Mammary epithelial cell (primary cell): ENCODE measurements at regions not wholly inside any gene's neighbourhood (a gene's known extent, or its start where the extent isn't known, plus 50 kb on each side); places are given as distances from the start of the nearest gene placed in this dataset.

Experiments used
- EZH2 ChIP-seq: IDR thresholded peaks from 2 replicates; pipeline ENCODE4 v1.6.1; 2012; ENCODE audit warnings: low read length, inconsistent platforms, borderline replicate concordance
- TF ChIP-seq, protein P1 (sequence below), 2 donors: IDR thresholded peaks in 1 of 2; conservative IDR thresholded peaks in 1 of 2; 2 replicates each; pipeline ENCODE4 v1.5.1; 2011 to 2012; ENCODE audit warnings: inconsistent platforms in 2 of 2, low read length in 2 of 2, mild to moderate bottlenecking in 2 of 2, control low read depth in 1 of 2, low read depth in 1 of 2; ENCODE audit not compliant: insufficient read depth in 1 of 2; ENCODE audit errors: extremely low read depth in 1 of 2

- TF ChIP-seq, protein P1, sequence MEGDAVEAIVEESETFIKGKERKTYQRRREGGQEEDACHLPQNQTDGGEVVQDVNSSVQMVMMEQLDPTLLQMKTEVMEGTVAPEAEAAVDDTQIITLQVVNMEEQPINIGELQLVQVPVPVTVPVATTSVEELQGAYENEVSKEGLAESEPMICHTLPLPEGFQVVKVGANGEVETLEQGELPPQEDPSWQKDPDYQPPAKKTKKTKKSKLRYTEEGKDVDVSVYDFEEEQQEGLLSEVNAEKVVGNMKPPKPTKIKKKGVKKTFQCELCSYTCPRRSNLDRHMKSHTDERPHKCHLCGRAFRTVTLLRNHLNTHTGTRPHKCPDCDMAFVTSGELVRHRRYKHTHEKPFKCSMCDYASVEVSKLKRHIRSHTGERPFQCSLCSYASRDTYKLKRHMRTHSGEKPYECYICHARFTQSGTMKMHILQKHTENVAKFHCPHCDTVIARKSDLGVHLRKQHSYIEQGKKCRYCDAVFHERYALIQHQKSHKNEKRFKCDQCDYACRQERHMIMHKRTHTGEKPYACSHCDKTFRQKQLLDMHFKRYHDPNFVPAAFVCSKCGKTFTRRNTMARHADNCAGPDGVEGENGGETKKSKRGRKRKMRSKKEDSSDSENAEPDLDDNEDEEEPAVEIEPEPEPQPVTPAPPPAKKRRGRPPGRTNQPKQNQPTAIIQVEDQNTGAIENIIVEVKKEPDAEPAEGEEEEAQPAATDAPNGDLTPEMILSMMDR (conservative IDR thresholded peaks at IDR 0.05 in 1 of 2, IDR thresholded peaks at IDR 0.05 in 1 of 2; ENCODE audit: extremely low read depth in 1 of 2, insufficient read depth in 1 of 2, low read depth in 1 of 2, low read length in 2 of 2), result no peak
- TF ChIP-seq EZH2, result no peak
Measured at GRCh38 chr16:17629936-17630335, 159.2 kb upstream of the XYLT1 start.
